Mucosa of rectum (tissue), 2 donors: ENCODE measurements at regions not wholly inside any gene's neighbourhood (a gene's known extent, or its start where the extent isn't known, plus 50 kb on each side); places are given as distances from the start of the nearest gene placed in this dataset.
"Not testable (repeated sequence)": the region's sequence is repeated elsewhere in the genome, so short reads cannot be mapped to it uniquely, and the experiment has no call there.

Source experiments
- H3K27ac ChIP-seq, 2 donors: one replicate each; pipeline ENCODE4 v1.7.0; 2013; ENCODE audit warnings: inconsistent platforms in 2 of 2, low read depth in 2 of 2, low read length in 2 of 2
- H3K27me3 ChIP-seq, 2 donors: one replicate each; pipeline ENCODE4 v1.7.0; 2013; ENCODE audit warnings: low read length in 2 of 2; ENCODE audit not compliant: control insufficient read depth in 2 of 2, insufficient read depth in 2 of 2
- H3K36me3 ChIP-seq, 2 donors: one replicate each; pipeline ENCODE4 v1.7.0; 2013; ENCODE audit warnings: low read length in 2 of 2; ENCODE audit not compliant: control insufficient read depth in 2 of 2, insufficient read depth in 2 of 2
- H3K4me1 ChIP-seq, 2 donors: one replicate each; pipeline ENCODE4 v1.7.0; 2013; ENCODE audit warnings: low read length in 2 of 2, mild to moderate bottlenecking in 1 of 2; ENCODE audit not compliant: control insufficient read depth in 2 of 2, insufficient read depth in 2 of 2
- H3K4me3 ChIP-seq, 2 donors: one replicate each; pipeline ENCODE4 v1.7.0; 2013; ENCODE audit warnings: low read length in 2 of 2
- H3K9ac ChIP-seq, 2 donors: one replicate each; pipeline ENCODE4 v1.7.0; 2013; ENCODE audit warnings: low read length in 2 of 2, low read depth in 1 of 2, mild to moderate bottlenecking in 1 of 2
- H3K9me3 ChIP-seq, 2 donors: one replicate each; pipeline ENCODE4 v1.7.0; 2013; ENCODE audit warnings: low read length in 2 of 2; ENCODE audit not compliant: control insufficient read depth in 2 of 2
- donor health status: healthy.
- donor health status: Normal muscosa, but diverticular disease.

GRCh38 chrX:67044029-67044653, 405.3 kb upstream of the EDA2R start:
- H3K4me3 ChIP-seq, result no peak overlapping the region
- no peaks in the 10 kb centered on the region for H3K9me3 ChIP-seq
- H3K9ac ChIP-seq, result no peak overlapping the region
- H3K27me3 ChIP-seq, result no peaks in the 10 kb centered on the region
- no peak overlapping the region for H3K27ac ChIP-seq
- H3K4me1 ChIP-seq, result no peaks in the 10 kb centered on the region
- H3K36me3 ChIP-seq, result no peaks in the 10 kb centered on the region

GRCh38 chrX:67004451-67004850, 365.6 kb upstream of the EDA2R start:
- Histone ChIP-seq H3K9ac (no peak overlapping the region), H3K4me1 (no peaks in the 10 kb centered on the region), H3K27me3 (no peaks in the 10 kb centered on the region), H3K36me3 (no peaks in the 10 kb centered on the region), H3K27ac (no peak overlapping the region), H3K4me3 (no peak overlapping the region), H3K9me3 (peaks cover 0 to 8% of the 10 kb centered on the region in 2 donors)

- no peak overlapping the region for H3K4me3 ChIP-seq
- no peaks in the 10 kb centered on the region for H3K4me1 ChIP-seq
- H3K27ac ChIP-seq, result no peak overlapping the region
- no peaks in the 10 kb centered on the region for H3K27me3 ChIP-seq
- H3K9ac ChIP-seq, result no peak overlapping the region
- H3K36me3 ChIP-seq, result no peaks in the 10 kb centered on the region
- no peaks in the 10 kb centered on the region for H3K9me3 ChIP-seq
Measured at GRCh38 chrX:66994729-66995128, 355.9 kb upstream of the EDA2R start.

- H3K9ac ChIP-seq, H3K9me3 ChIP-seq, H3K27ac ChIP-seq, H3K4me1 ChIP-seq, H3K36me3 ChIP-seq, H3K4me3 ChIP-seq, H3K27me3 ChIP-seq: not testable (repeated sequence)
Measured at GRCh38 chrX:66992077-66992476, 353.2 kb upstream of the EDA2R start.

- Histone ChIP-seq H3K9ac (no peak overlapping the region), H3K27me3 (no peaks in the 10 kb centered on the region), H3K36me3 (no peaks in the 10 kb centered on the region), H3K4me3 (no peak overlapping the region), H3K9me3 (no peaks in the 10 kb centered on the region), H3K27ac (no peak overlapping the region), H3K4me1 (no peaks in the 10 kb centered on the region)
Measured at GRCh38 chrX:66988331-66988730, 349.5 kb upstream of the EDA2R start.

GRCh38 chrX:66961665-66962064, 322.8 kb upstream of the EDA2R start:
- H3K27me3 ChIP-seq, result no peaks in the 10 kb centered on the region
- H3K9me3 ChIP-seq, result peaks cover 0 to 3% of the 10 kb centered on the region in 2 donors
- H3K36me3 ChIP-seq, result no peaks in the 10 kb centered on the region
- H3K4me3 ChIP-seq, result no peak overlapping the region
- H3K27ac ChIP-seq, result no peak overlapping the region
- H3K9ac ChIP-seq, result no peak overlapping the region
- no peaks in the 10 kb centered on the region for H3K4me1 ChIP-seq

- Histone ChIP-seq H3K9me3 (no peaks in the 10 kb centered on the region), H3K9ac (no peak overlapping the region)
Measured at GRCh38 chrX:66931713-66932112, 292.8 kb upstream of the EDA2R start.

GRCh38 chrX:66930516-66930915, 291.6 kb upstream of the EDA2R start:
- not testable (repeated sequence) for H3K4me1 ChIP-seq, H3K9ac ChIP-seq, H3K4me3 ChIP-seq, H3K27me3 ChIP-seq, H3K9me3 ChIP-seq, H3K27ac ChIP-seq, H3K36me3 ChIP-seq

More at GRCh38 chrX:66931713-66932112, 292.8 kb upstream of the EDA2R start:
- Histone ChIP-seq H3K4me3 (no peak overlapping the region), H3K27me3 (no peaks in the 10 kb centered on the region), H3K27ac (no peak overlapping the region), H3K4me1 (no peaks in the 10 kb centered on the region), H3K36me3 (no peaks in the 10 kb centered on the region)

- Histone ChIP-seq H3K27me3 (no peaks in the 10 kb centered on the region), H3K4me3 (no peak overlapping the region), H3K9me3 (no peaks in the 10 kb centered on the region), H3K27ac (no peak overlapping the region), H3K36me3 (no peaks in the 10 kb centered on the region), H3K9ac (no peak overlapping the region), H3K4me1 (no peaks in the 10 kb centered on the region)
Measured at GRCh38 chrX:66920296-66920695, 281.4 kb upstream of the EDA2R start.

- Histone ChIP-seq H3K9me3 (no peaks in the 10 kb centered on the region), H3K4me1 (no peaks in the 10 kb centered on the region), H3K9ac (no peak overlapping the region), H3K27me3 (no peaks in the 10 kb centered on the region), H3K36me3 (no peaks in the 10 kb centered on the region), H3K4me3 (no peak overlapping the region), H3K27ac (no peak overlapping the region)
Measured at GRCh38 chrX:66919280-66919832, 280.5 kb upstream of the EDA2R start.
